ENCODE measurements at regions not wholly inside any gene's neighbourhood (a gene's known extent, or its start where the extent isn't known, plus 50 kb on each side); places are given as distances from the start of the nearest gene placed in this dataset.

DNA sequence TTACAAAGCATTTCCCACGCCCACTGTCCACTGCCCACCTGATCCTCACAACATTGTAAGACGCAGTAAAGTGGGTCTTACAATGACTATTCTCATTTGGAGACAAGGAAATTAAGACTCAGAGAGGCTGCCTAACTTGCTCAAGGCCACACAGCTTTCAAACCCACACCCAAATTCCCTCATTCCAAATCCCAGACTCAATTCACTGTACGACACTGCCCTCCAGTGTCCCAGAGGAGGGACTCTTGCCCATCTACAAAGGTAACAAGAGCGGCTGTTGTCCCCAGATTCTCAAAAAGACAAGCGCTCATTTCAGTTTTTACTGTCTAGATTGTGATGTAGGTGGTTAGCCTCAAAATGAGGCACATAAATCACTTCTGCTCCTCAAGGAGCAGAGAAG is 184.6 kb downstream of the ACTL7B start:
- intact Hi-C loops (cut with DNase I): no loop called here
- DNase-seq: no peak
- no peaks in the 10 kb centered on the region for H3K4me1 ChIP-seq
- no peak for ATAC-seq
- WGBS, 2 donors: 82 to 86% methylated on average over 5 of the region's 5 CpGs
- TF ChIP-seq, protein P1, sequence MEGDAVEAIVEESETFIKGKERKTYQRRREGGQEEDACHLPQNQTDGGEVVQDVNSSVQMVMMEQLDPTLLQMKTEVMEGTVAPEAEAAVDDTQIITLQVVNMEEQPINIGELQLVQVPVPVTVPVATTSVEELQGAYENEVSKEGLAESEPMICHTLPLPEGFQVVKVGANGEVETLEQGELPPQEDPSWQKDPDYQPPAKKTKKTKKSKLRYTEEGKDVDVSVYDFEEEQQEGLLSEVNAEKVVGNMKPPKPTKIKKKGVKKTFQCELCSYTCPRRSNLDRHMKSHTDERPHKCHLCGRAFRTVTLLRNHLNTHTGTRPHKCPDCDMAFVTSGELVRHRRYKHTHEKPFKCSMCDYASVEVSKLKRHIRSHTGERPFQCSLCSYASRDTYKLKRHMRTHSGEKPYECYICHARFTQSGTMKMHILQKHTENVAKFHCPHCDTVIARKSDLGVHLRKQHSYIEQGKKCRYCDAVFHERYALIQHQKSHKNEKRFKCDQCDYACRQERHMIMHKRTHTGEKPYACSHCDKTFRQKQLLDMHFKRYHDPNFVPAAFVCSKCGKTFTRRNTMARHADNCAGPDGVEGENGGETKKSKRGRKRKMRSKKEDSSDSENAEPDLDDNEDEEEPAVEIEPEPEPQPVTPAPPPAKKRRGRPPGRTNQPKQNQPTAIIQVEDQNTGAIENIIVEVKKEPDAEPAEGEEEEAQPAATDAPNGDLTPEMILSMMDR (IDR thresholded peaks at IDR 0.05): peak in 1 of 9 donors; percentile 14
- H3K27me3 ChIP-seq: no peaks in the 10 kb centered on the region
- no peaks in the 10 kb centered on the region for H3K9me3 ChIP-seq
- no peak overlapping the region for H3K27ac ChIP-seq
- H3K36me3 ChIP-seq: no peaks in the 10 kb centered on the region
- H3K4me3 ChIP-seq: no peak overlapping the region

DNA sequence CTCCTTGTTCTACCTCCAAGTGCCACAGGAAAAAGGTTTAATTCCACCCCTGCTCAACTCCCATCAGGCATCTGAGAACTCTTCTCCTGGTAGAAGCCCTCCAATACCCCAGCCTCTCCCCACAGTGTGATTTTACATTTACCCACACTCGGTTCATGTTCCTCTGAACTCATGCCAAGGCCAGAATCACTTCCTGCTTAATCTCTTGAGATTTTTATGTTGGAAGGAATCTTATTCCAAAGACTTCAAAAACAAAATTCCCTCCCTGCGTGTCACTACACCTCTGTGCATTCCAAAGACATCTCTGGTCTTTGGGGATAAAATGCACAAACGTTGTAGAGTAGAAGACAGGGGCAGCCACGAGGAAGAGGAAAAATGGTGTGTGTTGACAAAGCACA is 186.8 kb downstream of the ACTL7B start:
- TF ChIP-seq, protein P1 (IDR thresholded peaks at IDR 0.05): no peak
- Histone ChIP-seq H3K27me3 (no peaks in the 10 kb centered on the region), H3K9me3 (no peaks in the 10 kb centered on the region), H3K4me1 (no peaks in the 10 kb centered on the region), H3K27ac (no peak overlapping the region), H3K4me3 (no peak overlapping the region), H3K36me3 (no peaks in the 10 kb centered on the region)
- no peak for ATAC-seq
- intact Hi-C loops (cut with DNase I): no loop called here
- no peak for DNase-seq
- WGBS, 2 donors: 34 to 45% methylated on average over 4 of the region's 4 CpGs

DNA sequence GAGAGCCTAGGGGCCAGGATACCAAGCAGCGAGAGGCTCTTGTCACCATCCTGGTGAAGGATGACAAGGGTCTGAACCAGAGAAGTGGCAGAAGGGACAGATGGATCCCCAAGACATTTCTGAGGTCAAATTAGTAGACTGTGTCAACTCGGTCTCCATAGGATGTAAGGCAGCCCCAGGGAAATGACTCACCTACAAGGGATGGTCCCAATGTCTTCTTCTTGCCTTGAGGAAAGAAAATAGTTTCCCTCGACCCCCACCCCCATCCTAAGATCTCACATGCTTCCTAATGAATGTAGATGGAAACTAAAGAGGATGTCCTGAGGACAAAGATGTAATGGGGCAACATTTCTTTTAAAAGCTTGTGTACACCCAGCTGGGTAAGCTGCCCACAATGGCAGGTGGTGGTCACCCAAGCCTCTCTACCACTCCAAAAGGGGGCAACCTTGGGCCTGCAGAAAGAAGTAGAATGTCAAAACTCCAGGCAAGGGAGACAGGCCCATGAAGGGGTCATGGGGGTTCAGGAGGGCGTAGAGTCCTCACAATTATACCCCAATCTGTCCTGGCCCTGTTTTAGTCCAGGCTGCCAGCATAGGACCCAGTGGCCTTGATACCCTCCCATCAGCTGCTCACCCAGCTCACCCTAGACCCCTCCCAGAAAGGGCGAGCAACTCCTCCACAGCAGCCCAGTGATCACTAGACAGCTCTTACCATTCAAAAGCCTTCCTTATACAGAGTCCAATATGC is 187.4 kb downstream of the ACTL7B start:
- intact Hi-C loops (cut with DNase I): no loop called here
- 78 to 81% methylated on average over 5 of the region's 5 CpGs for WGBS, 2 donors
- ATAC-seq (no peak), DNase-seq (no peak)
- no peaks in the 10 kb centered on the region for H3K36me3 ChIP-seq
- no peaks in the 10 kb centered on the region for H3K4me1 ChIP-seq
- no peak overlapping the region for H3K27ac ChIP-seq
- H3K9me3 ChIP-seq: no peaks in the 10 kb centered on the region
- H3K4me3 ChIP-seq: no peak overlapping the region
- no peaks in the 10 kb centered on the region for H3K27me3 ChIP-seq
- TF ChIP-seq, protein P1 (IDR thresholded peaks at IDR 0.05): no peak

DNA sequence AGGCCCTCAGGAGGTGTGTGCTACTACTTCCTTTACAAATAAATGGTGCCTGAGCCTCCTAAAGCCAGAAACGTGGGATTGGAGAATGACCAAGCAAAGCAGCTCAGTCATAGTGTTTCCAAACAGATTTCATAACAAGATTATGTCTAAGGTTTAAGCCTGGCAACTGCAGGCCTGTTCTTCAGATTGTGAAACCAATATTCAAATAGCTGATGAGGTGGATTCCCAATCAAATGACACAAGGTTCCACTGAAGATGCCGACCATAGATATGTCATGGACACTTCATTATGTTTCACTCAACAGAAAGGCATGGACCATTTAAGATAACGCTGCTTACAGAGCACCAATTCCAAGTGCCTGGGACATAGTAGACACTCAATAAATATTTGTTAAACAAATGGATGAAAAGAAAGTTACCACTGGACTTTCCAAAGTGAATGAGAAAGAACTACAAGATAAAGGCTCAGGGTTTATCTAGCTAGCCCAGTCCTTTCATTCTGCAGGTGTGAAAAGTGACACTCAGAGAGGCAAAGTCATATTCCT is 189.5 kb downstream of the ACTL7B start:
- ATAC-seq (no peak), DNase-seq (no peak)
- H3K27me3 ChIP-seq: no peaks in the 10 kb centered on the region
- H3K4me3 ChIP-seq: no peak overlapping the region
- intact Hi-C loops (cut with DNase I): no loop called here
- no peaks in the 10 kb centered on the region for H3K36me3 ChIP-seq
- 74 to 80% methylated on average over 3 of the region's 3 CpGs for WGBS, 2 donors
- H3K9me3 ChIP-seq: peaks cover 0 to 1% (median 0%) of the 10 kb centered on the region in 11 donors
- H3K4me1 ChIP-seq: no peaks in the 10 kb centered on the region
- H3K27ac ChIP-seq: no peak overlapping the region
- TF ChIP-seq, protein P1 (IDR thresholded peaks at IDR 0.05): no peak

Data from heart right ventricle (tissue), 16 donors.